GOT3 (cell line): ENCODE measurements at regions not wholly inside any gene's neighbourhood (a gene's known extent, or its start where the extent isn't known, plus 50 kb on each side); places are given as distances from the start of the nearest gene placed in this dataset.

ENCODE experiments used
- DNase-seq: peaks from one replicate; lab custom pipeline; 2025; ENCODE audit warnings: mixed read lengths; lab: John Stamatoyannopoulos, UW

DNA sequence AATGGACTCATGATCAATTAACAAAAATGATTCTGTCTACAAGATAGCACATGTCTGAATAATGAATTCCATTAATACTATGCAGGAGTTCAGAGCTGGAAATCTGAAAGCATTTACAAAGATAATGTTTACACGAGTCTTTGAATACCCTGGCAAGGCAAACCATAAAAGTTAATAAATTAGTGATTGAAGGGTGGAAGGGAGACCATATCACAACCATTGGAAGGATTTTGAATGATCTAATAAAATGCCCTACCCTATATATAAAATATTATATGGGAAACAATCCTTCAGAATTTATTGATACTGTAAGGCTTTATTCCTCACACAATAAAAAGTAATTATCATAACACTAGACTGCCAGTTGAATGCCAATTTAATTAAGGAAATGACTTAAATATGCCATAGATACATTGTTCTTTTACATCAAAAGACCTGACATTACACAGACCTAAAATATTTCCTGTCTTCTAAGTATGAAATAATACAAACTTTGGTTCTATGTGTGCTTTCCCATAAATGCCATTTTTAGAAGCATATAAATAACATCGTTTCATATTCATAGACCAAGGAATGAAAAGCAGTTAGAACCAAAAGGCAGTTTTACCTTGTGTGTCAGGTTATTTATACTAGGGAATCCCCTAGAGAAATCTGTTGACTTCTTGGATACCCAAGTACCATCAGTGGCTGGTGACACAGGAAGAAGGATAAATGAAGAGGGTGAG, 249.2 kb upstream of the MARCKS start:
- DNase-seq: no peak

DNA sequence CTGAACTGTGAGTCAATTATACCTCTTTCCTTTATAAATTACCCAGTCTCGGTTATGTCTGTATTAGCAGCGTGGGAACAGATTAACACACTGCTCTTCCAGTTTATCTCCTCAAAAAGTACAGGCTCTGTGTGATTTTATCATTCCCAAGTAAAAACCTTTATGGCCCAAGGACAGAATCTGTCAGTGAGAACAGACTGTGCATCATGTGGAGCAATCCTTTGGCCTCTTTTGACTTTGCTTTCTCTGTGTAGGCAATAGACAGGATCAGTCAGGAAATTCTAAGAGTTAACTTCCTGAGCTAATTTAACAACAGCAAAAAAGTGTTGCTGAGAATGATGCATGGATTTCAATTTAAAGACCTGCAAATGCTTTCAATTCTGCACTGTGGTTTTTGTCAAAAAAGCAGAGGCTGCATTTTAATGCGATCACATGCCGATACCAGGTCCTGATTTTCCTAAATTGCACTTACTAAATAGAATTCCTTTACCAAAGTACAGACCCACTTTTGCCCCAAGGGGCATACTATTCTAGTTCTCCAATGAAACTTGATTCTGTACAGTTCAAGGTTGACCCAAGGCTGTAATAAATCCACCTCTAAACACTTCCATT, 246.7 kb upstream of the MARCKS start:
- DNase-seq: no peak

DNA sequence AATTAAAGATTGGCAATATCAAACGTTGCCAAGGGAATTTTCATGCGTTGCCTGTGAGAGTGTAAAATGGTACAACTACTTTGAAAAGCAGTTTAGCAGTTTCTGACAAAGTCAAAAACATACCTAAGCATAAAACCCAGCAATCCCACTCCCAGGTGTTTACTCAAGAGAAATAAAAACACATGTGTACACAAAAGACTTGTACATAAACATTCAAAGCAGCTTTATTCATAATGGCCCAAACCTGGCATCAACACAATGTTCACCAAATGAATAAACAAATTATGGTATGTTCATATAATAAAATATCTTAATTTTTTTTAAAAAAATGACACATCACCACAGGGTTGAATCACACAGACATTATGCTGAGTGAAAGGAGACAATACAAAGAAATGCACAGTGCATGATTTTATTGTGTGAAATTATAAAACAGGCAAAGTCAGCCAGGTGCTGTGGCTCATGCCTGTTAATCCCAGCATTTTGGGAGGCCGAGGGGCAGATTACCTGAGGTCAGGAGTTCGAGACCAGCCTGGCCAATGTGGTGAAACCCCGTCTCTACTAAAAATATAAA, 240.4 kb upstream of the MARCKS start:
- DNase-seq: no peak

DNA sequence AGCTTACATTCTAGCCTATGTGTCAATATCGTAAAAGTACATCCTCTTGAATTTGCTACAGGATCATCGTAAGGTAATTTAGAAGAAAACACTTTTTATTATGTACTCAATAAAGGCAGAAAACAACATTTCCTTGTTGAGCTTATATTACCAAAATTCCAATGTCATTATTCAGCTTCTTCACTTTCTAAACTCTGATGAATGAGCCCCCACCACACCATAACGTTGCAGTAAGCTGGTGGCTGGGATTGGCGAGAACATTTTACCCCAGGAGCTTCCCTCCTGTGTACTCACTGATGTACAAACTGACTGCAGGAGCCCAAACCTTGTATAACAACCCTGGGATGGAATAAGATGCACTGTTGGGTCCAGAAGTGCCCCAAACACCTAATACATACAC, 238.1 kb upstream of the MARCKS start:
- DNase-seq: no peak

DNA sequence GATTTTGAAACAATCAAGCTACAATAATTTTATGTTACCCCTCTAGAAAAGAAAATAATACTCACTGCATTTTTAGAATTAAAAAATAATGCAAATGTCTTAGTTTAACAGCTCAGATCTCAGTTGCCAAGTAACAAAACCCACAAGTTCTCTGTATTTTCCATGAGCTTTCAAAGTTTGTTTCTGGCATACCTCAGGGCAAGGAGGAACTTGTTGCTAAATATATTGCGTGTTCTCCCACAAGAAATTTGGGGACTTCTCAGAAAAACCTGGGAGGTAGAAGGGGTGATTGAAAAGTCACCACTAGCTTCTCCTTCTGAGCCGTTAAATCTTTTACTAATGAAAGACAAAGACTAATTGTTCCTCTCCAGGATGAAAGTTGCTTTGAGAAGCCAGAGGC, 236.8 kb upstream of the MARCKS start:
- no peak for DNase-seq

DNA sequence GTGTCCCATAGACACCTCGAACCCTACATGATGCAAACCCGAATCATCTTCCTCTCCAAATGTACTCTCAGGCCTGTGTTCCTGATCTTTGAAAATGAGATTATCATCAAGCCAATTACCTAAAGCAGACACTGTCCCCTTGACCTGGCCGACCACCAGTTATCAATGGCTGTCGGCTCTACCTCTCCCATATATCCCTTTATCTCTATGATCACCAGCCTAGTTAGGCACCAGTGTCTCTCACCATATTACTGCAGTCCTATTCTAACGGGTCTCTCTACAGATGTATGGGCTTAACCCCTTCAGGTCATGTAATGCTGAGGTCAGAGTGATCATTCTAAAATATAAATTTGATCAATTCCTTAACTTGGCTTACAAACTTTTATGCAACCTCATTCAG, 234.9 kb upstream of the MARCKS start:
- no peak for DNase-seq

DNA sequence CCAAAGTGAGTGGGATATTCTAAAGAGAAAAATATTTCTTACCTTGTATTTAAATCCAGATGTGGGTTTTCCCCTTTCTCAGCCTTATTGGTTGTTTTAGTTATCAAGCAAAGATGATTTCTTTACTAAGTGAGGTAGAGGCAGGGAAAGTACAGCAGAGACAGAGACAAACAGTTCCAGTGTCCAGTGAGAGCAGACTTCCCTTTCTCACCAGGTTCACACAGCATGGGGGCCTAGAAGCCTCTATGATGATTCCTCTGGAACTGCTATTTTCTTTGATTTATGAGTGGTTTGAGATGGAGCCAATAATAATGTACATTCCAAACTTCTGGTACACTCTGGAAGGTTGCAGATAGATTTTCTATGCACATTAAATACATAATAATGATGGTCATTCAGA, 234.0 kb upstream of the MARCKS start:
- no peak for DNase-seq

GRCh38 chr6:113625850-113626249, 231.3 kb upstream of the MARCKS start:
- DNase-seq: no peak

DNA sequence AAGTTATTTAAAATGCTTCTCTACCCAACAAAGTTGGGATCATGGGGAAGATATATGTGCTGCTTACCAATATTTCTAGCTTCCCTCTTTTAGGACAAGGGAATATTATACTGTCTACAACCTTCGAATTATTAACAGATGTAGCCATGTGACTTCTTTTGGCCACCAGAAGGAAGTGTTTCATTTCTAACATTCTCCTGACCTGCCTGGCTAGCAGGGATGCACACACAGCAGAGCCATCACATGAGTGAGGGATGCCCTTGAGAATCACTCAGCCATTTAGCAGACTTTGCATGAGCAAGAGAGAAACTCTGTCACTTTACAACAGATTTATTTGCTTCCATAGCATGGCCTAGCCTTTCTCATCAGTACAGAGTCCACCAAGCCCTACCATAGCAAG, 230.7 kb upstream of the MARCKS start:
- no peak for DNase-seq

GRCh38 chr6:113627480-113627879, 229.7 kb upstream of the MARCKS start:
- no peak for DNase-seq

GRCh38 chr6:113629256-113629655, 227.9 kb upstream of the MARCKS start:
- no peak for DNase-seq

GRCh38 chr6:113629975-113630737, 227.0 kb upstream of the MARCKS start:
- no peak for DNase-seq

GRCh38 chr6:113630738-113631535, 226.2 kb upstream of the MARCKS start:
- no peak for DNase-seq

- no peak for DNase-seq
These were observed 225.5 kb upstream of the MARCKS start for GRCh38 chr6:113631666-113632065.

- peak; percentile 23 for DNase-seq
These were observed 224.8 kb upstream of the MARCKS start for GRCh38 chr6:113632220-113632864.

DNA sequence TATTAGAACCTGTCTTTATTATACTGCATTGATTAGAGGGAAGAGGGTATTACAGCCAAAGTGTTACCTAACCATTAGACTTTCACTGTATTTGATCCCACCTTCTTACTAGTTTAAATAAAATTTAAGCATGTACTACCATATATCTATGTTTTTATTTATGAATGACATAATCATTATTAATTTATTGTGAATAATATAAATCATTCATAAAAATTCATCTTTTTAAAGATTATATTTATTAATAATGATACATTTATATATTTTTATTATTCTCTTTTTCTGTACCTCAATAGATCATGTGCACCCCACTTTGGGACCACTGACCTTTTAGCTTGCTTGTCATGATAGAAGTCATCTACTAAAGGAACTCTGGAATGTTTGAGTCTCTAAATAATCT, 223.5 kb upstream of the MARCKS start:
- no peak for DNase-seq

GRCh38 chr6:113634352-113635163, 222.6 kb upstream of the MARCKS start:
- DNase-seq: no peak

DNA sequence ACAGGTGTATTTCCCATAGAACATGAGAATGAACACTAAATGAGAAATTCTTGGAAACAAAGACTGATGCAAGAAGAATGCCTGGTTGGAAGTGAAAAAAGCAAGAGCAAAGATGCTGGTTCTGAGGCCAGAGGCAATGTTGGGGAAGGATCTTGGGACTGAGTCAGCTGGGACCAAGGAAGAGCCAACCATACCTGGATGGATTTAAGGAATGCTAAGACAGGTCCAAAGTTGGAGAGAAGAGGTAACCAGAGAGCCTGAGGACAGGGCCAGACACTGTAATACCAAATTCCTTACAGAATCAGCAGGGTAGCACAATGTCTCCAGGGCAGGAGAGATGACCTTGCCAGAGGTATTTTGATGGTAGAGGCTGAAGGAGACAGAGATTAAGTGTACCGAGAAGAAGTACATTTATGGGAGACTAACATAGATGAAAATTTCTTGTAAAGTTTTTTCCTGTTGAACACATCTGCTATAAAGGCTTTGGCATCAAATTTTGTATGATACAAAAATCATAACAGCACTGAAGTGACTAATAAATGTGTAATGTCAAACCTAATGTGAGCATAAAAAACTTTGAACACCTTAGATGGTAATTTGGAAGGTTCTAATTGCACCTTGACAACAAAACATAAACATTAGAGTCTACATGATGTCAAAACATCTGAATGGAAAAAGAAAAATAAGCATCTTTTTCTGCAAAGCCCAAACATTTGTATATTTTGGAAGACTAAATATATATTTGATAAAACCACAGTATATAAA, 221.7 kb upstream of the MARCKS start:
- DNase-seq: no peak

GRCh38 chr6:113636357-113636824, 220.8 kb upstream of the MARCKS start:
- no peak for DNase-seq

- no peak for DNase-seq
These were observed 217.1 kb upstream of the MARCKS start for GRCh38 chr6:113640051-113640450.
